CD4-positive, alpha-beta T cell treated with Interleukin-1 beta for 1 hour (primary cell): ENCODE measurements at regions not wholly inside any gene's neighbourhood (a gene's known extent, or its start where the extent isn't known, plus 50 kb on each side); places are given as distances from the start of the nearest gene placed in this dataset.

ENCODE experiments used
- DNase-seq, 2 donors: peaks; one replicate each; pipeline ENCODE4 v3.0.0-alpha.2; 2020 to 2022

DNA sequence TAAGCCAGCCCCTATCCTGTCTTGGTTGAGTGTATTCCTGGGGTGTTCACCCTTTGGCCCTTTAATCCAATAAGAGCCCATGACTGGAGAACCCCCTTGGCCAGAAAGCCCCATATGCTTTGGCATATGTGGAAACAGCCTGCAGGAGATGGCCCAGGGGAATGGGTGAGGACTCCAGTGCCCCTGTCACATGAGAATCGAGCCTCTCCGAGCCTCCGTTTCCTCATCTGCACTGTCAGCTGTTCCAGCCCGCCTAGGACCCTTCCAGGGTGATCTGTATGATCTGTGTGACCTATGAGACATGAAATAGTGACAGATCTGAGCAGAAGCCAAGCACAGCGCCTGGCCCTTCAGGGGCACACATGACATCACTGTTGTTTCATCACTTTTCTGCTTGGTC is 300.7 kb downstream of the ZNF536 start:
- no peak for DNase-seq

DNA sequence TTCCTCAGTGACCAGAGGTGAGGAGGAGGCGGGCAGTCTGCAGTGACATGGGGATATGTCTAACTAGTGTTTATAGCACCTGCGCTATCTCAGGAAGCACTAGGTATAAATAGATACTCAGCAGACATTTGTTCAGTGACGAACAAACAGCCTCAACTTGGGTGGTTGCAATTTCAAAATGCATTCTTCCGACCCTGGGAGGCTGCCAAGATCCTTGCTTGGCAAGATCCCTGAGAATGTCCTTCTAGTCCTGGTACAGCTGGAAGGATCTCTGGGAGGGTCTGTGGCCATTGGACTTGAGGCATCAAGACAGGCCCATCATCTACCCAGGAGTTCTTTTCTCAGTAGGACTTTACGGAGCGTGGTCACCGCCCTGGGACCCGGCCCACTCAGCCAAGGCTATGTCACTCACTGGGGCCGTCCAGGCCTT is 299.5 kb downstream of the ZNF536 start:
- no peak for DNase-seq

DNA sequence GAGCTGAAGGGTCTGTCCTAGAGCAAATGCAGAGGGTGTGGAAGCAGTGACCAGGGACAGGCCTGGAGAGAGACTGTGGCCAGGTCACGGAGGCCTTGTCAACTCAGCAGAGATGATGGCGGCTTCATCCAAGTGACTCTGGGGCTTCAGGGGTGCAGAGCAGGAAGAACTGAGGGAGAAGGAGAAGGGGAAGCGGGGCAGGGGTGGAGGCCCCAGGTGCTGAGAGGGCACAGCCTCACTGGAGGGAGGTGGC is 299.1 kb downstream of the ZNF536 start:
- DNase-seq = no peak

DNA sequence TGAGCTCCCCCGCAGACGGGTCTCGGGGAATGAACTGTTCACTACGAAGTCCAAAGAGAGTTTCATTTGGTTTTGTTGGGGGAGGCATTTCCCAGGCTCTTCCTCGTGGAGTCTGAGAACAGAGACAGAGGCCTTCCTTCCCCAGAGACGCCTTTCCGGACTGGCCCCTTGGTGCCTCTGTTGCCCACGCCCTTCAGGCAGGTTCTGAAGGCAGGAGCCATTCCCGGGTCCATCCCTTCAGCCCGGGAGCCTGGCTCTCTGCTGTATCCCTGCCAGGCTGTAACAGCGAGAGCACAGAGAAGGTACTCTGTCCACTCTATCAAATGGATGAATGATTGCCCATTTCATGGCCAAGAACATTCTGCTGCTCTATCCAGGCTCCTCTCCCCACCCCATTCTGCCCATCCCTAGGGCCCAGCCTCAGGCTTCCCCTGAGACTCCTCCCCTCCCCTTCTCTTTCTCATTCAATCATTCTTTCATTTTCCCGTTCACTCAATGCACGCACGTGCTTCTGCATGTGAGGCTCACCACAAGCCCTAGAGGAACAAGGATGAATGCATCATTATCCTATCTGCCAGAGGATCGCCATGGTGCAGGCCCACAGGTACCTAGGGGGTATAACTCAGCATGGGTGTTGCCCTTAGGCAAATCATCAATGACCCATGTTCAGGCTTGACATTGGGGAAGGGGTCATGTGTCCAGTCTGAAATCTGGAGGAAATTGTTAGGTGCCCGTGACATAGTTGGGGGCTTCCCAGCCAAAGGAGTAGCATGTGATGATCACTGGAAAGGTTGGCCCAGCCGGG is 298.6 kb downstream of the ZNF536 start:
- DNase-seq = no peak

DNA sequence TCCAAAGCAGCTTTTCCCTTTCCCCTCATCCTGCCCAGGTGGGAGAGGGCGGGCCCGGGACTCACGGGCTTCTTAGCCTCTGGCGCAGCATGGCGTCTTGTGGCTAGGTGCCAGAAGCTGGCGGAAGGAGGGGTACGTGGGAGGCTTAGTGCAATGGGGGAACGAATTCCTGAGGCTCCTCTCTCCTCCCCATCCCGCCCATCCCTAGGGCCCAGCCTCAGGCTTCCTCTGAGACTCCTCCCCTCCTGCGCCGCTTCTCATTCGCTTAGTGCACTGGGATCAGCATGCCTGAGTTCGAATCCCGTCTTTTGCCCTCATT is 297.8 kb downstream of the ZNF536 start:
- DNase-seq = no peak

DNA sequence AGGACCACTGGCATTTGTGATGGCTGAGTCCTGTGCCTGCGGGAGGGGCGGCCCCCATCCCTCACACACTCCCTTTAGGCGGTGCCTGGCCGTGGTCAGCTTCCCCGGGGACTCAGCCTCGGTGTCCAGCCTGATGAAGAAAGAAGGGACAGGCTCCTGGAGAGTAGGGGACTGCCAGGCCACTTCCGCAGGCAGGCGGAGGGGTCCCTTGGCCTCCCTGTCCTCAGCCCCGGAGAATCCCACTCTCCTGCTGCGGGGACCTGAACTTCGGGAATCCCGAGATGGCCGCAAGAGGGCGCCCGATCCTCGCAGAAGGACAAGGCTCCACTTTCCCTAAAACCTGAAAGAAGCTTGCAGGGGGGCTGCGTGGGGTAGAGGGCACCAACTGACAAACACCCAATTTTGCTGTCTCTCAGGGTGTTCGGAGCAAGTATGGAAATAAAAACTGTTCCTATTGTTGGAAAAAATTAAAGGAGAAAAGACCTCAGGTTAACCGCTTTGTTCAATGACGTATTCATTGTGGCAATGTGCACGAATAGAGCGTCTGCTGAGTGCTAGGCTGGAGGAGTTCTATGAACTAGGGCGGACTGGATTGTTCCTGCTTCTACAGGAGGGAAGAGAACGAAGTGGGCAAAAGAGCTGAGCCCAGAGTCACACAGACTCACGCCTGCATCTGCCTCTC is 297.3 kb downstream of the ZNF536 start:
- DNase-seq = peak; percentile 12 to 29

DNA sequence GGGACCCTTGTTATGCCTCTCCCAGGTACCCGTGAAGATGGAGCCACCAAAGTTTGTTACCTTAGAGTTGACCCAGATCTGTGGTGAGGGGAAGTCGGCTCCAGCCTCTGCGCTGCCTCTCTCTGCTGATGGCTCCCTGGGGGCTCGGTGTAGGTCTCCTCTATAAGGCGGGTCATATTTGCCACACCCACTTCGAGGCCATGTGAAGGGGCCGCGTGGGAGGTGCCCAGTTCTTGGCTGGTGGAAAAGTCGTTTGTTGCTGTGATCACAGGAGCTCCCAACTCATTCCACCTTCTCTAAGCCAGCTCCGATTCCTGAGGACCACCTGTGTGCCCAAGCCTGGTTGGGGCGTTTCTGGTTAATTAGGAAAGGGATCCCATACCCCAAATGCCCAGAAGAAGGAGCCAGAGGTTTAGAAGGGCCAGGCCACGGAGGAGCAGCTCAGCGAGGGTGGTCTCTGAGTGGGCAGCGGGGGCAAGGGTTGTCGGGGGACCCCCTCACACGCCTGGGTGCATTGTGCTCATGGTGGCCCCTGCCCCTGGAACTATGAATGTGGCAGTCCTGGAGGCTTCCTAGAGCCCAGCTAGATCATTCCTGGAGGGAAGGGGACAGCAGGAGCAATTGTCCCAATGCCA is 296.5 kb downstream of the ZNF536 start:
- no peak for DNase-seq

DNA sequence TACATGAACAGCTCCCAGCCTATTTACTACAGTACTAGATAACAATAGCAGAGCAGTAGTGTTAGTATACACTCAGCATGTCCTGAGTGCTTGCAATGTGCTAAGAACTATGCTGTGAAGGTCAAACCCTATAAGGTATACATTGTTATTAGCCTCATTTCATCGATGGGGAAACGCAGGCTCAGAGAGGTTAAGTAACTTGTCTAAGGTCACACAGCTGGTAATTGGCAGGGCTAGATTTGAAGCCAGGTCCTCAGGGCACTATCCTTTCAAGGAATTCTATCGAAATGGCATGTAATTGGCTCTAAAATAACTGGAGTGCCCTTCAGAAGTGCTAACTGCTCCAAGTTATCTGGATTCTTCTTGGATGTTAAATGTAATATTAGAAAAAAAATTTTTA is 295.6 kb downstream of the ZNF536 start:
- DNase-seq = no peak

DNA sequence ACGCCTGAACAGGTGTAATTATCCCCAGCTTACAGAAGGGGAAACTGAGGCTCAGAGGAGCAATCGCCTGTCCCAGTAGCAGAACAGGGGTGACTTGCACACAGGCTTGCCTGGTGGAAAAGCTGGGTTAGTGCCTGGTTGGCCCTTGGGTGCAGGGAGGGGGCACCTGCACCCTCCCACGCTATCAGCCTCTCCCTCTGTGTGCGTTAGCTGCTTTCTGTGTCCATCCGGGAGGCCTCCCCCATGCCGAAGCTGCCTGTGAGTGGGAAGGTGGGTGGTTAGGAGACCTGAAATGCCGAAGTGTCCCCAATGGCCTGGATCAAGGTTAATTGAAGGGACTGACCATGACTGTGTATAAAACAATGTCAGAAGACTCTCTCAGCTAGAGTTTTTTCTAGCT is 295.0 kb downstream of the ZNF536 start:
- no peak for DNase-seq

DNA sequence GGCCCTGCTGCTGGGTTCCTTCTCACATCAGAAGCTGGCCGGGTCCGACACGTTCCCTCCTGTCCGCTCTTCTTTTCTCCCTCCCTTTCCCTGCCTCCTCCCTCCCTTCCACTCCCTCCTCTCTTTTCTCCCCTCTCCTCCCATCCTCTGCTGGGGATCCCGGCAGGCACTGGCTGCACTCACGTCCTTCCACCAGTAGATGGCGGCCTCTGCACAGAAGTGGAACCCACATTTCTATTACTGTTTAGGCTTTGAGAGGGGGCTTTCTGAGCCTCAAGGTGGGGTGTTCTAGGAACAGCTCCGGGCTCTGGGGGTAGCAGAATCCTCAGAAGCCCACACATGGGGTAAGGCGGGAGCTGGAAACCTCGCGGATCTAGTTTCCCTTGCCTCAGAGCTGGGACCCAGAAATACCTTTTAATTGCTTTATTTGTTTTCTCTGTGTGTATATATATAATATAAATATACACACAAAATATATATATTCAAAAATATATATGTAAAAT is 294.2 kb downstream of the ZNF536 start:
- DNase-seq = peak in 1 of 2 donors; percentile 20

DNA sequence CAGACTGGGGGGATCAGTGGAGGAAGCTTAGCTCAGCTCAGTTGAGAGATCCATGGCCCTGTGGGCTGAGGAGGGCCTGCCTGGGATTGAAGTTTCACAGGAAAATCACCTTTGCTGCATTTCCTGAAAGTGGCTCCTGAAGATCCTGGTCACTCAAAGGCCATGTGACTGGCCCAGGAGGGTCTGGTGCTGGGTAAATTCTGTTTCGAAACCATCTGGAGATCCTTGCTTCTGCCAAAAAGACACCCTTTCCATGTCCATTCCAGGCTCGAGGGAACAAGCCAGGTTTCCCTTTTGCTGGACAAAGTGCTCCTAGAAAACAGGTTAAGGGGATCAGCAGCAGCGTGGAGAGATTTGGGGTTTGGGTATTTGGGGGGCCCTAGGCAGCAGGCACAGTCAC is 293.3 kb downstream of the ZNF536 start:
- DNase-seq = no peak

DNA sequence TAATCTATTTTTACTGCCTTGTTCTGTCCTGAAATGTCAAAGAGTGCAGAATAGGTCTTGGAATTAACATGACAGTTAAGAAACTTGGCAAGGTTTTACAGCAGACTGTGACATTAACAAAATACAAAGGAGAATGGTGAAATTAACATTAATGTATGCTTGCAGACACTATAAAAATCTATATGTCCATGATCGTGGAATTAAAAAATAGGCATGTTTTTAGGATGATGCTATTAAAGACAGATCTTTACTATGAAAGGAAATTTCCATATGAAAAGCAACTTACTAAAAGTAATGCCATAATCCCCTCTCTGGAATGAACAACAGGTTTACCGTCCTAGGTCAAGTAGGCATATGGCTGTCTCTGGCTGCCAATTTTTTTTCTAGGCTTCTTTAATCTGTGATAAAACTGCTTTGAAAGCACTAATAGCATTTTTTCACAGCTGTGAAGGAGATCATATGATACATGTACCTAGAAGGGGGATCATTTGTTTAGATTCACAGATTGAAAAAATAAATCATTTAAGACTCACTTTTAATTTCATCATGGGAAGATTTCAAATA is 291.5 kb downstream of the ZNF536 start:
- no peak for DNase-seq

DNA sequence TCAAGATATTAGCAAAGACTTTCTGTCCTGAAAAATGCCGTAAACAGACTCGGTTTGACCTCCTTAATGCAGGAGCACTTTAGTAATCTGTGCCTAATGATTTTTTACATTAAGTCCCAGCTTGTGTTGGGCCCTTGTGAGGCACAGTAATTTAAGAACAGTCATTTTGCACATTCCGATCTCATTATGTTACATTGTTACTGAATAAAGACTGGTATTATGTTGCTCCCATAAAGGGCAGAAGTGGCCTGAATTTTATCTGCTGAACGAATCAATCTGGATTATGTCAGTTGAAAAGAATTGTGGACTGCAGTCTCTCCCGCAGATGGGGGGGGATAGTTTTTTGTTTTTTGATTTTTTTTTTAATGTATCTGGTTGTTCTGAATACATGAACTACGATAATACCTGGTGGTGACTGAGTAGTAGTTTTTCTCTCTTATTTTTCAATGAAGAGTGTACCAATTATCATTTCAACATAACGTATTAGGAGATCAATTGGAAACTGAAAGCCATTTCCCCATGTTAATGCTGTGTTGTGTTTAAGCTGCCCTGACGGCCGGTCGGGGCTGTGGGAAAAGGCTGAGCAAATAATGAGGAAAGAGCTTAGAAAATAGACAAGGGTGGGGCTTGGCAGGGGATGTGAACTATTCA is 290.2 kb downstream of the ZNF536 start:
- no peak for DNase-seq

DNA sequence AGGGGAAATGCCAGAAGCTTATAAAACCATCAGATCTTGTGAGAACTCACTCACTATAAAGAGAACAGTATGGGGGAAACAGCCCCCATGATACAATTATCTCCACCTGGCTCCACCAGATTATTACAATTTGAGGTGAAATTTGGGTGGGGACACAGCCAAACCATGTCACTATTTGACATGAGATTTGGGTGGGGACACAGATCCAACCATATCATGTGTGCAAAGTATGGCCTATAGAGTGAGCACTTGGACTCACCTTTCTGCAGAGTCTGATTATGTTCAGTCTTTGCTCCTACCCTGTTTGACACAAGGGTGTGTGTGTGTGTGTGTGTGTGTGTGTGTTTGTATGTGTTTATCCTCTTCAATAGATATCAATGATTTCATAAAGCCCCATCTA is 287.5 kb downstream of the ZNF536 start:
- no peak for DNase-seq

DNA sequence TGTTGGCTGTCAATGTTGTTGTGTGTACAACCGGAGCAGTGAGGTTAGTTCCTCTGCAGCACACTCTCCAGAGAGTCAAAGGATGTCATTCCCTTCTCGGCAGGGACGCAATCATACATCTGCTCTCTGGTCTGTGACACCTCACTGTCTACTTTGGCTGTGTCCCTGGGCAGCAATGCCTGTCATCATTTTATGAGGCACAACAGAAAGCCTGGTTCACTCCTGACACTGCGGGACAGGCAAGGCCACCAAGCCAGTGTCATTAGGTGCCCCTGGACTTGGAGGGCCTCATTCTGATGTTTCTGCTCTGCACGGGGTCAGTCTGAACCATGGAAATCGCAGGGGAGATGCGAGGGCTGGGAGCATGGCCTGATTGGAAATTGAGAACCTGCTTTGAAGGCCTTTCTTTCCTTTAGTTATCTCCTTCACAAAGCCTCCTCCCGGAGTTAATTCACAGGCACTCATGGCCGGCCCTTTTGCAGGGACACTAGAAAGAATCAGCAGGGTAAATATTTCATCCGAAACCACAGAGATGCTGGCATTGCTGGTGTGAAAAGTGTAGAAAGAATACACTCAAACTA is 284.4 kb downstream of the ZNF536 start:
- no peak for DNase-seq

DNA sequence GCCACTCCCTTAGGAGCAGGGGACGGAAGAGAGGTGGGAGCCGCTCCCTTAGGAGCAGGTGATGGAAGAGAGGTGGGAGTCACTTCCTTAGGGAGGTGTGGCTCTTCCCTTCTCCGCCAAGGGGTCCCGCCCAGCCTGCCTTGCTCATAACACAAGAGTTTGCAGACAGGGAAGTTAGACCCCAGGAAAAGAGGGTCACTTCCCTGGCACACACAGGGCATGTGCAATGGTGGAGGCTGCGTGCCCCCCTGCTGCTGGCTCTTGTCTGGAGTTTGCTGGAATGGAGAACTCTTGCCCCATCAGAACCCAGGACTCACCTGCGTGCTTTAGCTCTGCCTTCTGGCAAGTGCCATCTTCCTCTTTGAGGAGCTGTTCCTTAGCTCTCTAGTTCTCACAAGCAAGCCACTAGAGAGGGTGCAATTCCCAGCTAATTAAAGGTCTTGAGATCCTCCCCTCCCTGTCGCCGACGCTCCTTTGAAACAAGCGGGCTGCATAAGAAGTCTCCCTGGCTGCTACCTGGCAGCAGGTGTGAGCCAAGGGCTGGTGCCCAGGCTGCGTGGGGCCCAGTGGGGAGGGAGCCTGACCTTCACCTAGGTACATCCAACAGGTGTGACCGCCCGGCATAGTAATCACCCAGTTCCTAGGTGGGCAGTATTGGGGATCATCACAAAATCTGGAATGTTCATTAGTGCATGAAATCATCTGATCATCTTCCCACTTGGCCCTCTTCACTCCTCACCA is 281.6 kb downstream of the ZNF536 start:
- DNase-seq = no peak

DNA sequence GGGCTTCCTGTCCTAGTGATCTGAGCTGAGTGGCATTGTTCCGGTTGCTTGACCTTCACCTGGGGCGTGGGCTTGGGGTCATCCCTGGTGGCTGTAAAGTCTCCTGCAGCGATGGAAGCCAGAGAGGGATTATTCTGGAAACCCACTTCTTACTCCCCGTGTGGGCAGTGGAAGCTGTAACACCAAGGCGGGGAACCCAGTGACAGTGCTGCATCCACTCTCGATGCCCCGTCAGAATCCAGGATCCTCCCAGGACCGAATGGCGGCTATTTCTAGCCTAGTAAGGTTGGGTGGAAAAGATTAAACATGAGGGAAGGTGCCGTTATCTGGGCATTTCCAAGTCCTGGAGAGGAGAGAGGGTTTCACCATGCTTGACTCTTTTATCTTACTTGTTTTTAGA is 280.6 kb downstream of the ZNF536 start:
- no peak for DNase-seq

DNA sequence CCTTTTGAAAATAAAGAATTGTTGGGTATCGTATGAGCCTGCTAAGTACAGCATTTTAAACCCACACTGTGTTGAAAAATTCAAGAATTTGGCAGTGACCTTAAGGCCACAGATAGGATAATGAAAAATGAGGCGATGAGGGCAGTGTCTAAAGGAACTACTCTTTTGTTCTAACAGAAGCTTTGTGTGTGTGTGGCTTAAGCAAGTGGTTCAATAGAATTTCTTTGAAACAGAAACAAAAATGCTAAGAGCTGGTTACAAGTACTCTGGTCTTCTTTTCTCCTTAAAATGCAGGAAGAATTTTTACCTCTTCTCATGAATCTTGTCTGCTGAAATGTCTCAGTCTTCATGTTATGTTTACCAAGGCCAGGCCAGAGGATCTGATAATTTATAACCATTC is 279.5 kb downstream of the ZNF536 start:
- DNase-seq = no peak

DNA sequence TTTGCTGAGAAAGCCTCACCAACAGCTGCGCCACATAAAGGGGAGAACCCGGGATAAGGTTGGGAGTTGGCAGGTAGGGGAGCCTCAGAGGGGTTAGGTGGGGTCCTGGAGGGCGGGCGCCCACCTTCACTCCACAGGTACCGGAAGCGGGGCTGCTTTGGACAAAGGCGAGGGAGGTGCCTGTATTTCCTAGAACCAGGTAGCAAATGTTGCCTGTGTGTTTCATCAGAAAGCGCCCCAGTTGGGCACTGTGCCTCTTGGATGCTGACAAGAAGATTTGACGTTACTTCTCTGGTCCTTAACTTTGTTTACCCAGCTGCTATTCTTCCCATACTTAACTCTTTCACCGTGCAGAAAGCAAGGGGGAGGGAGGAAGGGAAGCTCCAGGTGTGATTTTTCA is 278.9 kb downstream of the ZNF536 start:
- DNase-seq = no peak

DNA sequence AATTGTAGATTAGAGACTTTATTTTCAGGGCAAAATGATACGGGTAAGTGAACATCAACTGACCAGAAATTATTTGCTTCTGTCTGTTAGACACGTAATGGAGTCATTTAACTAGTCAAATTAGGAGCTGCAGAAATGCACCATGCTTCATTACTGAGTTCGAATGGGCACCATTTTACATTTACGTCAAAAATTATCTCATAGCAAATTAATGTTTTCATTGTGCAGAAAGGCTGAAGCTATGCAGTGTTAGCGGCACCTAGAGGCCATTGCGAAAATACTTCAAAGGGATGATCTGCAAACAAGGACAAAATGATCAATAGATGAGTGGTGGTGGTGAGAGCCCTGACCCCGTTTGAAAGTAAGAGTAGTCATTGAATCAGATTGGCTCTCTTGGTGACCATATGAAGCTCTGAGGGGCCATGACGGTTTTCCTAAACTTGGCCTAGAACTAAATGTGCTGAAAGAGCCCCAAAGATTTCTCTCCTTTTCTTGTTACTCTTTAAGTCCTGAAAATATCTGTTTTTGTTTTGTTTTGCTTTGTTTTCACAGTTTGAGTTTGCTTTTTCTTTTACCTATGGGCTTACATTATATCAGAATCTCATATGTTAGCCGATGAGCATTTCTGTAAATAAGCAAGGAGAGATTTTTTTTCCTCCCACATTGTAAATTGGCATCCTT is 277.9 kb downstream of the ZNF536 start:
- peak in 1 of 2 donors; percentile 10 for DNase-seq
